GM12874 (cell line): ENCODE measurements at regions not wholly inside any gene's neighbourhood (a gene's known extent, or its start where the extent isn't known, plus 50 kb on each side); places are given as distances from the start of the nearest gene placed in this dataset.

Experiments used
- TF ChIP-seq, protein P1 (sequence below): IDR thresholded peaks from 2 replicates; pipeline ENCODE4 v1.5.1; 2011; ENCODE audit warnings: low read depth, mild to moderate bottlenecking, control low read depth, low read length, moderate library complexity; ENCODE audit not compliant: insufficient read depth

- TF ChIP-seq, protein P1, sequence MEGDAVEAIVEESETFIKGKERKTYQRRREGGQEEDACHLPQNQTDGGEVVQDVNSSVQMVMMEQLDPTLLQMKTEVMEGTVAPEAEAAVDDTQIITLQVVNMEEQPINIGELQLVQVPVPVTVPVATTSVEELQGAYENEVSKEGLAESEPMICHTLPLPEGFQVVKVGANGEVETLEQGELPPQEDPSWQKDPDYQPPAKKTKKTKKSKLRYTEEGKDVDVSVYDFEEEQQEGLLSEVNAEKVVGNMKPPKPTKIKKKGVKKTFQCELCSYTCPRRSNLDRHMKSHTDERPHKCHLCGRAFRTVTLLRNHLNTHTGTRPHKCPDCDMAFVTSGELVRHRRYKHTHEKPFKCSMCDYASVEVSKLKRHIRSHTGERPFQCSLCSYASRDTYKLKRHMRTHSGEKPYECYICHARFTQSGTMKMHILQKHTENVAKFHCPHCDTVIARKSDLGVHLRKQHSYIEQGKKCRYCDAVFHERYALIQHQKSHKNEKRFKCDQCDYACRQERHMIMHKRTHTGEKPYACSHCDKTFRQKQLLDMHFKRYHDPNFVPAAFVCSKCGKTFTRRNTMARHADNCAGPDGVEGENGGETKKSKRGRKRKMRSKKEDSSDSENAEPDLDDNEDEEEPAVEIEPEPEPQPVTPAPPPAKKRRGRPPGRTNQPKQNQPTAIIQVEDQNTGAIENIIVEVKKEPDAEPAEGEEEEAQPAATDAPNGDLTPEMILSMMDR = no peak
Measured at GRCh38 chr9:30349526-30350513, 2034.6 kb upstream of the ACO1 start.

- TF ChIP-seq, protein P1 = no peak
Measured at GRCh38 chr9:30356221-30356620, 2028.2 kb upstream of the ACO1 start.

DNA sequence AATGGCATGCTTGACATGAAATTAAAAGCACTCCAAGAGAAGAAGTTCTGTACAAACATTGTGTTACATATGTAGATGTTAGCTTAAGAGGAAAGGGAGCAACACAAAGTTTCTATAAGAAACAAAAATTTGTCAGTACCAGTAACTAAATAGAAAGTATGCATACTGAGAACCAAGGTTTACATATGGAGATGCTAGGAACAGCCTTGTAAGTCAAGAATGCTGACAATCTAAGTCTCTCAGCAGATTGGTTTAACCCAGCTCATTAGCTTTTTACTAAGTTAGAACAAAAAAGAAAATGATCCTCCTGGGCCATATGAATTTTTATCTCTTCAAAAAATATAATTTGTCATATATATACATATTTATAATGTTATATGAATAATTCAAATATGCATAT, 2022.1 kb upstream of the ACO1 start:
- TF ChIP-seq, protein P1 = no peak

- TF ChIP-seq, protein P1 = no peak
Measured at GRCh38 chr9:30382271-30382670, 2002.2 kb upstream of the ACO1 start.

DNA sequence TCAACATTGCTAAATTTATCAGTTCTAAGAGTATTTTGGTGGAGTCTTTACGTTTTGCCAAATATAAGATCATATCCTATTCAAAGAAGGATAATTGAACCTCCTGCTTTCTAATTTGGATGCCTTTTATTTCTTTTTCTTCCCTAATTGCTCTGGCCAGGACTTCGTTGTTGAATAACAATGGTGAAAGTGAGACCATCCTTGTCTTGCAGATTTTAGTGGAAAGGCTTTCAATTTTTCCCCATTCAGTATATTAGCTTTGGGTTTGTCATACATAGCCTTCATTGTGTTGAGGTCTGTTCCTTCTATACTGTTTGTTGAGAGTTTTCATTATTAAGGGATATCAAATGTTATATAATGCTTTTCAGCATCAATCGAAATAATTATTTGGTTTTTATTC, 1974.2 kb upstream of the ACO1 start:
- TF ChIP-seq, protein P1 = no peak

DNA sequence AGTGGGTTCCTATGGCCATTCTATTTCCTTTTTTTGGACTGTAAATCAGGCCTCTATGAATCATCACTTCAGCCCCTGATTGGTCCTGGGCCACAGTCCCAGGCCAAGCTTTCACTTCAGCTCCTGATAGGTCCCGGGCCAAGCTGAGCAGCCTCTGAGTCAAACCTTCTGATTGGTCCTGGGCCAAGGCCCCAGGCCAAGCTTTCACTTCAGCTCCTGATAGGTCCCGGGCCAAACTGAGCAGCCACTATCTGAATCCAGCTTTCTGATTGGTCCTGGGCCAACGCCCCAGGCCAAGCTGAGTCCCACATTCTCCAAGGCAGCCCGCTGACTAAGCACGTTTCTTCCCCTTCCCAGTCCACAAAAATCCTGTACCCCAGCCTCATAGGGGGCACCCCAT, 1972.9 kb upstream of the ACO1 start:
- TF ChIP-seq, protein P1 = no peak

- TF ChIP-seq, protein P1 = no peak
Measured at GRCh38 chr9:30459156-30459555, 1925.3 kb upstream of the ACO1 start.
